Thyroid gland (tissue), 4 donors: ENCODE measurements at regions not wholly inside any gene's neighbourhood (a gene's known extent, or its start where the extent isn't known, plus 50 kb on each side); places are given as distances from the start of the nearest gene placed in this dataset.
"Not testable (repeated sequence)": the region's sequence is repeated elsewhere in the genome, so short reads cannot be mapped to it uniquely, and the experiment has no call there.

Source experiments
- DNase-seq, 2 donors: peaks; one replicate each; pipeline ENCODE4 v3.0.0-alpha.2; 2019
- H3K27ac ChIP-seq, 3 donors: fragments of 200-600 bp; sonication (generic); 1 replicate in 2 of 3; 2 replicates in 1 of 3; pipeline ENCODE4 v1.5.1; 2016 to 2019; ENCODE audit warnings: mild to moderate bottlenecking in 1 of 3, moderate library complexity in 1 of 3
- H3K27me3 ChIP-seq: fragments of 200-600 bp; sonication (generic); one replicate; pipeline ENCODE4 v1.5.1; 2019
- H3K36me3 ChIP-seq, 2 donors: fragments of 200-600 bp; sonication (generic); one replicate each; pipeline ENCODE4 v1.5.1; 2016 to 2019
- H3K4me1 ChIP-seq, 2 donors: fragments of 200-600 bp; sonication (generic); one replicate each; pipeline ENCODE4 v1.5.1; 2017 to 2019
- H3K4me3 ChIP-seq, 3 donors: fragments of 200-600 bp; sonication (generic); replicated peaks in 1 of 3; 1 replicate in 2 of 3; 2 replicates in 1 of 3; pipeline ENCODE4 v1.5.1; 2016; ENCODE audit warnings: mild to moderate bottlenecking in 1 of 3
- H3K9me3 ChIP-seq: fragments of 200-600 bp; sonication (generic); one replicate; pipeline ENCODE4 v1.5.1; 2017
- POLR2A ChIP-seq, 2 donors: fragments of 450-650 bp; IDR thresholded peaks; one replicate each; pipeline ENCODE4 v1.6.1; 2017; ENCODE audit warnings: antibody characterized with exemption in 2 of 2, mild to moderate bottlenecking in 2 of 2, moderate library complexity in 1 of 2
- WGBS, 2 donors: methylation state at CpG; one replicate each; pipeline ENCODE4 v1.1.5; 2017; 5-methylcytosine and 5-hydroxymethylcytosine counted together
- intact Hi-C: fragments of 100-400 bp; cut with DNase I; formaldehyde crosslinking; loops from one replicate; pipeline ENCODE4 v1.15.1; 2023
- TF ChIP-seq, protein P1 (sequence below), 6 experiments: fragments of 200-600 bp in 3 of 6; fragments of 450-650 bp in 3 of 6; sonication (generic) in 3 of 6; IDR thresholded peaks; one replicate each; pipeline ENCODE4 v1.5.1; 2016 to 2019; ENCODE audit warnings: antibody characterized with exemption in 6 of 6, mild to moderate bottlenecking in 2 of 6, inconsistent platforms in 1 of 6, moderate library complexity in 1 of 6

DNA sequence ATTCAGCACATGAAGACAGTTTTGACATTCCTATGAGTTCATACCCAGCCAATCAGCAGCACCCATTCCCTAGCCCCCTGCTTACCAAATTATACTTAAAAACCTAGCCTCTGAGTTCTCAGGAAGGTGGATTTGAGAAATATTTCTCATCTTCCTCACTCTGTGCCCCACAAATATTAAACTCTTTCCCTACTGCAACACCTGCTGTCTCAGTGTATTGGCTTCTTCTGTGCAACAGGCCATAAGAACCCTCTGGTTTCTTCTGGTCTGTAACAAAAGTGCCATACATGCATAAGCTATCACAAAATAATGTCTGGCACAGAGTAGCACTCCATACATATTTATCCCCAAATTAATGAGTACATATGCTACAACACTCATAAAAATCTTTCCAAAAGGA, 387.4 kb upstream of the CAMK1G start:
- no peaks in the 10 kb centered on the region for H3K4me1 ChIP-seq
- intact Hi-C loops, result loop anchor here (10.0 kb wide), 1 partner anchor 541 kb away; no protein-coding TSS in a partner anchor
- no peak for DNase-seq
- TF ChIP-seq, protein P1, sequence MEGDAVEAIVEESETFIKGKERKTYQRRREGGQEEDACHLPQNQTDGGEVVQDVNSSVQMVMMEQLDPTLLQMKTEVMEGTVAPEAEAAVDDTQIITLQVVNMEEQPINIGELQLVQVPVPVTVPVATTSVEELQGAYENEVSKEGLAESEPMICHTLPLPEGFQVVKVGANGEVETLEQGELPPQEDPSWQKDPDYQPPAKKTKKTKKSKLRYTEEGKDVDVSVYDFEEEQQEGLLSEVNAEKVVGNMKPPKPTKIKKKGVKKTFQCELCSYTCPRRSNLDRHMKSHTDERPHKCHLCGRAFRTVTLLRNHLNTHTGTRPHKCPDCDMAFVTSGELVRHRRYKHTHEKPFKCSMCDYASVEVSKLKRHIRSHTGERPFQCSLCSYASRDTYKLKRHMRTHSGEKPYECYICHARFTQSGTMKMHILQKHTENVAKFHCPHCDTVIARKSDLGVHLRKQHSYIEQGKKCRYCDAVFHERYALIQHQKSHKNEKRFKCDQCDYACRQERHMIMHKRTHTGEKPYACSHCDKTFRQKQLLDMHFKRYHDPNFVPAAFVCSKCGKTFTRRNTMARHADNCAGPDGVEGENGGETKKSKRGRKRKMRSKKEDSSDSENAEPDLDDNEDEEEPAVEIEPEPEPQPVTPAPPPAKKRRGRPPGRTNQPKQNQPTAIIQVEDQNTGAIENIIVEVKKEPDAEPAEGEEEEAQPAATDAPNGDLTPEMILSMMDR (IDR thresholded peaks at IDR 0.05), result no peak
- TF ChIP-seq POLR2A (IDR thresholded peaks at IDR 0.05), result no peak
- H3K4me3 ChIP-seq, result no peak overlapping the region
- no peaks in the 10 kb centered on the region for H3K27me3 ChIP-seq
- no peak overlapping the region for H3K27ac ChIP-seq
- H3K9me3 ChIP-seq, result no peaks in the 10 kb centered on the region
- no peaks in the 10 kb centered on the region for H3K36me3 ChIP-seq

DNA sequence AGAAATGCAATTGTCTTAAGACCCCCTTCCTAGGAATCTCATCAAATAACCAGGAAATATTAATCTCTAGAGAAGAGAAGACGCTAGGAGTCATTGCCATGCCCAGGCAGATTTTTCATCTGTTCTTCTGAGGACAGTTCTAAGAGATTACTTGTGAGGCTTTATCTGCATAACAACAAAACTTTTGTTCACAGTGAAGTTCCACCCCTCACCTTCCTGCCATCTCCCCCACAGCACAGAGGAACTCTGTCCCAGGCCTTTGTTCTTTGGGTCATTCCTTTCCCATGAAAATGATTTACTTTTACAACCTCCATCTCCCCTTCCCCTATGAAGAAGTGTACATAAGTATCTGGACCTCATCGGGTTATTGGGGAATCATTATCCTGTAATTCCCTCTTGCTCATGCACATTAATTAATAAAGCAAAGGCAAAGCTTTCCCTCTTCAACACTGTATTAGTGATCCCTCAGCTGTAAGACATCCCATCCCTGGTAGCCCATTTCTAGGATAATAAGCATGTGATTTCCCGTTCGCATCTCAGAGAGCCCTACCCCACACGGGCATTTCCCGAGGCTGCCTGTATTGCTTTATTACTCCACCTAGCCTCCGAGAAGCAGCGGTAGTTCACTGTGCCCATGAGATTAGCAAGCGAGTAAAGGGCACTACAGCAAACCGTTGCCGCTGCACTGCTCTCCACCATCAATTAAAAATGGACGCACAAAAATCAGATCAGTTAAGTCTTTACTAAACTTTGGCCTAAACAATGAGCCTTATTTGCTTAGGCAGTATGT, 384.4 kb upstream of the CAMK1G start:
- Histone ChIP-seq H3K36me3 (no peaks in the 10 kb centered on the region), H3K4me3 (no peak overlapping the region), H3K27me3 (no peaks in the 10 kb centered on the region), H3K9me3 (no peaks in the 10 kb centered on the region), H3K27ac (no peak overlapping the region), H3K4me1 (no peaks in the 10 kb centered on the region)
- 63 to 70% methylated on average over 12 of the region's 12 CpGs for WGBS, 2 donors
- intact Hi-C loops, result loop anchor here (10.0 kb wide), 1 partner anchor 544 kb away; no protein-coding TSS in a partner anchor
- TF ChIP-seq, protein P1 (IDR thresholded peaks at IDR 0.05), result no peak
- DNase-seq, result no peak

DNA sequence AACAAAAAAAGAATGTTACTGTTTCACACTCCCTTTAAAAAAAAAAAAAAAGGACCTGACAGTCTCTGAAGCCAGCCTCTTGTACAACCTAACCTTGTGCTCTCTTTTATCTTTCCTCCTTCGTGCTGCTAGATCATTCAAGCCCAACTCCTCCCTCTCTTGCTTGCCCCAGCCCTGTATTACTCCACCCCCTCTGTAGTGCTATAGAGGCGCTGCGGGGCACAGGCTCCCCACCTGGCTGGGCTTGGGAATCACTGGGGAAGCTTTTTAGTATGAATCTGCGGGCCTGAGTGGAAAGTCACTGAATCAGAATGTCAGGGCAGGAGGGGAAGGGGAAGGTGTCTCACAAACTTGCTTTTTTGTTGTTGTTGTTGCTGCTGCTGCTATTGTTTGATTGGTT, 383.7 kb upstream of the CAMK1G start:
- H3K27ac ChIP-seq, result no peak overlapping the region
- H3K4me1 ChIP-seq, result no peaks in the 10 kb centered on the region
- H3K9me3 ChIP-seq, result no peaks in the 10 kb centered on the region
- H3K27me3 ChIP-seq, result no peaks in the 10 kb centered on the region
- H3K4me3 ChIP-seq, result no peak overlapping the region
- WGBS, 2 donors, result 15 to 29% methylated on average over 4 of the region's 4 CpGs
- intact Hi-C loops, result loop anchor here (10.0 kb wide), 3 partner anchors 155 to 545 kb away; no protein-coding TSS in a partner anchor
- DNase-seq, result peak; percentile 15 to 19
- H3K36me3 ChIP-seq, result no peaks in the 10 kb centered on the region
- TF ChIP-seq, protein P1 (IDR thresholded peaks at IDR 0.05), result no peak
- TF ChIP-seq POLR2A (IDR thresholded peaks at IDR 0.05), result no peak

DNA sequence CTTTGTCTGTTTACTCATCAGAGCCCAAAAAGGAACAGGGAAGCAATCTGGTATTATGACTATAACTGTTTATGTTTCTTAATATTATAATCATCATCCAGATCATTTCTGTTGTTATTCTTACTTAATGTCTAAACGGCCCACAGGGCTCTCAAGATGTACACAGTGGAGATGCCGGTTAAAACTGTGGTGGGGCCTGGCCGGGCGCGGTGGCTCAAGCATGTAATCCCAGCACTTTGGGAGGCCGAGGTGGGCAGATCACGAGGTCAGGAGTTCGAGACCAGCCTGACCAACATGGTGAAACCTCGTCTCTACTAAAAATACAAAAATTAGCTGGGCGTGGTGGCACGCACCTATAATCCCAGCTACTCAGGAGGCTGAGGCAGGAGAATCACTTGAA, 381.2 kb upstream of the CAMK1G start:
- not testable (repeated sequence) for H3K9me3 ChIP-seq, H3K4me1 ChIP-seq, H3K27me3 ChIP-seq, DNase-seq, H3K4me3 ChIP-seq, H3K36me3 ChIP-seq, H3K27ac ChIP-seq
- intact Hi-C loops, result loop anchor here (10.0 kb wide), 2 partner anchors 152 to 232 kb away; no protein-coding TSS in a partner anchor
- WGBS, 2 donors, result 81 to 86% methylated on average over 11 of the region's 11 CpGs

DNA sequence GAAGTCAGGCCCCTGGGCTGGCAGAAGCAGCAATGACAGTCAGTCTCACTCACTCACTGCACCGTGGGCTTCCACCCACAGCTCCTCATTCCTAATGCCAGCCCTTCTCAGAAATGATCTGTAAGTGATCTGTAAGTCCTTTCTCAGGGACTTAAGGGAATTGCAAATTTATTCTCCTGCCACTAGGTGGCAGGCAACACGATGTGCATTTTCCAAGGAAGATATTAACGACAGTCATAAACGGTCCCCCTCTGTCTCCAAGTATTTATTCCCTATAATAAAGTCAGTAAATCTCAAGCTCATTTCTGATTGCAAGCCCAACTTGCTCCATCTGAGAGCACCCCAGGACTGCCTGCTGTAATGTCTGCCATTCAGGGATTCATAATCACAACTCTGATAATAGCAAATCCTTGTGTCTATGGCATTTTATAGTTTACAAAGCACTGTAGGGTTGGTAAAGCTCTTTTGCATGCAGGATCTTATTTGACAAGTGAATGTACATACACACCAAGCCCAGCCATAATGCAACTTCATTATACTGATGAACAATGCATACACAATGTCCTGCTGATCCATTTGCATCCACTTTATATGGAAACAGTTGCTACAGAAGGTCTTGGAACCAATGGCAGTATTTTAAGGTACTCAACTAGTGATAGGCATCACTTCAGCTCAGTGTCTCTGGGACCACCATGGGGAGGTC, 380.5 kb upstream of the CAMK1G start:
- no peaks in the 10 kb centered on the region for H3K27me3 ChIP-seq
- H3K4me1 ChIP-seq, result peaks cover 0 to 8% of the 10 kb centered on the region in 2 donors
- DNase-seq, result peak; percentile 8 to 38
- no peaks in the 10 kb centered on the region for H3K36me3 ChIP-seq
- H3K4me3 ChIP-seq, result no peak overlapping the region
- TF ChIP-seq POLR2A (IDR thresholded peaks at IDR 0.05), result no peak
- TF ChIP-seq, protein P1 (IDR thresholded peaks at IDR 0.05), result peak; percentile 32 to 73 (median 60)
- WGBS, 2 donors, result 0% methylated on average over 4 of the region's 4 CpGs
- intact Hi-C loops, result loop anchor here (10.0 kb wide), 2 partner anchors 152 to 232 kb away; no protein-coding TSS in a partner anchor
- no peak overlapping the region for H3K27ac ChIP-seq
- no peaks in the 10 kb centered on the region for H3K9me3 ChIP-seq
